Parathyroid adenoma (tissue), 2 donors: ENCODE measurements at regions not wholly inside any gene's neighbourhood (a gene's known extent, or its start where the extent isn't known, plus 50 kb on each side); places are given as distances from the start of the nearest gene placed in this dataset.

Experiments
- H2AFZ ChIP-seq: fragments of 300-600 bp; sonication (generic); one replicate; pipeline ENCODE4 v1.7.0; 2017; ENCODE audit warnings: antibody characterized with exemption, mild to moderate bottlenecking
- H3K27ac ChIP-seq: fragments of 300-600 bp; sonication (generic); one replicate; pipeline ENCODE4 v1.7.0; 2017
- H3K27me3 ChIP-seq: fragments of 300-600 bp; sonication (generic); one replicate; pipeline ENCODE4 v1.7.0; 2017; ENCODE audit warnings: low read length; ENCODE audit not compliant: control insufficient read depth, insufficient read depth
- H3K36me3 ChIP-seq: fragments of 300-600 bp; sonication (generic); one replicate; pipeline ENCODE4 v1.7.0; 2017; ENCODE audit warnings: low read length; ENCODE audit not compliant: control insufficient read depth, insufficient read depth
- H3K4me1 ChIP-seq: fragments of 300-600 bp; sonication (generic); one replicate; pipeline ENCODE4 v1.7.0; 2017; ENCODE audit warnings: control low read depth
- H3K4me2 ChIP-seq: fragments of 300-600 bp; sonication (generic); one replicate; pipeline ENCODE4 v1.7.0; 2017; ENCODE audit warnings: low read length
- H3K4me3 ChIP-seq: fragments of 300-600 bp; sonication (generic); one replicate; pipeline ENCODE4 v1.7.0; 2017; ENCODE audit warnings: low read depth, low read length
- H3K79me2 ChIP-seq: fragments of 300-600 bp; sonication (generic); one replicate; pipeline ENCODE4 v1.7.0; 2017; ENCODE audit warnings: control low read depth
- H3K9ac ChIP-seq: fragments of 300-600 bp; sonication (generic); one replicate; pipeline ENCODE4 v1.7.0; 2017; ENCODE audit warnings: mild to moderate bottlenecking
- H3K9me3 ChIP-seq: fragments of 300-600 bp; sonication (generic); one replicate; pipeline ENCODE4 v1.7.0; 2017; ENCODE audit warnings: low read length; ENCODE audit not compliant: control insufficient read depth
- TF ChIP-seq, protein P1 (sequence below): fragments of 300-600 bp; sonication (generic); IDR thresholded peaks from one replicate; pipeline ENCODE4 v1.7.0; 2017; ENCODE audit warnings: antibody characterized with exemption, mild to moderate bottlenecking
- donor health status: primary hyperparathyroidism.

DNA sequence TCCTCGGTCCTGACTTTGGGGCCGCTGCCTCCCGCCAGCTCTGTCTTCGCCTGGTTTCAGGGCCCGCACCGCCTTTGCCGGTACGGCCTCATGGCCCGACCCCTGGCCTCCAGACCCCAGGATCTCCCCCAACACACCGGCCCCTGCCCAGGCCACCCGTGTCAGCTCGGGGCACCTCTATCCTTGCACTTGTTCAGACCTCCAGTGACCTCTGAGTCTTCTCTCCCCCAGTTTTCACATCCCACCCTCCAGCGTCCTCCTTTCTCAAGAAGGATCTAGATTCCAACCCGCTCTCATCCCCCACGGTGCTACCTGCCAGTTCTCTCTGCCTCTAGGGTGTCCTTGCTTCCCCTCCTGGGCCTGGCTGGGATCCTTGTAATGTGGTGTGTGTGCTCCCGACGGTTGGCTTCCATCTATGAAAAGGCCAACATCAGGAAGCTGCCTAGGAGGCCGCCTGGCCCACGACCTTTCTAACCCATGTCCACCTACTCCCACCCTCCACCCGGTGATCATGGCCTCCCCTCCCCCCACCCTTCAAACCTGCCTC, 61.1 kb downstream of the SPATA31C2 start:
- peaks cover 2% of the 10 kb centered on the region for H3K4me1 ChIP-seq
- no peak overlapping the region for H3K9ac ChIP-seq
- peak overlapping the region; percentile 90 for H3K27ac ChIP-seq
- H3K4me3 ChIP-seq = peak overlapping the region; percentile 54
- peak overlapping the region; percentile 98 for H3K4me2 ChIP-seq
- TF ChIP-seq, protein P1, sequence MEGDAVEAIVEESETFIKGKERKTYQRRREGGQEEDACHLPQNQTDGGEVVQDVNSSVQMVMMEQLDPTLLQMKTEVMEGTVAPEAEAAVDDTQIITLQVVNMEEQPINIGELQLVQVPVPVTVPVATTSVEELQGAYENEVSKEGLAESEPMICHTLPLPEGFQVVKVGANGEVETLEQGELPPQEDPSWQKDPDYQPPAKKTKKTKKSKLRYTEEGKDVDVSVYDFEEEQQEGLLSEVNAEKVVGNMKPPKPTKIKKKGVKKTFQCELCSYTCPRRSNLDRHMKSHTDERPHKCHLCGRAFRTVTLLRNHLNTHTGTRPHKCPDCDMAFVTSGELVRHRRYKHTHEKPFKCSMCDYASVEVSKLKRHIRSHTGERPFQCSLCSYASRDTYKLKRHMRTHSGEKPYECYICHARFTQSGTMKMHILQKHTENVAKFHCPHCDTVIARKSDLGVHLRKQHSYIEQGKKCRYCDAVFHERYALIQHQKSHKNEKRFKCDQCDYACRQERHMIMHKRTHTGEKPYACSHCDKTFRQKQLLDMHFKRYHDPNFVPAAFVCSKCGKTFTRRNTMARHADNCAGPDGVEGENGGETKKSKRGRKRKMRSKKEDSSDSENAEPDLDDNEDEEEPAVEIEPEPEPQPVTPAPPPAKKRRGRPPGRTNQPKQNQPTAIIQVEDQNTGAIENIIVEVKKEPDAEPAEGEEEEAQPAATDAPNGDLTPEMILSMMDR = no peak
- H3K79me2 ChIP-seq = no peaks in the 10 kb centered on the region
- H3K9me3 ChIP-seq = no peaks in the 10 kb centered on the region
- H3K36me3 ChIP-seq = no peaks in the 10 kb centered on the region
- no peaks in the 10 kb centered on the region for H3K27me3 ChIP-seq
- peak overlapping the region; percentile 85 for H2AFZ ChIP-seq

- peak overlapping the region; percentile 54 for H3K4me3 ChIP-seq
Measured at GRCh38 chr9:88076286-88077070, 61.8 kb downstream of the SPATA31C2 start.

DNA sequence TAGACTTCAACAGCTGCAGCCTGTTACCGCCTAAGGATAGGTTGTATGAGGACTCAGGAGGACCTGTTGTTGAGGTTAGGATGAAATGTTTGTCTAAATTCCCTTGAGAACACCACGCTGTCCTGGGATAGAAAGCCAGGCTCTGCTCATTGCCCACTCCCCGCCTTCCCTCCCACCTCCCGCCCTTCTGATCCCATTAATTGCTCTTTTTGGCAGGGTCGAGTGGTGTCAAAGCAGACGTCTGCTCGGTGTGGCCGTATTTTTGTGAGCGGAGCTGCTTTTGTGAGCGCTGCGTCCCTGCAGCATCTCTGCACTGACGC, 62.3 kb downstream of the SPATA31C2 start:
- H3K4me1 ChIP-seq = peaks cover 2% of the 10 kb centered on the region
- no peaks in the 10 kb centered on the region for H3K79me2 ChIP-seq
- H3K27ac ChIP-seq = peak overlapping the region; percentile 90
- no peaks in the 10 kb centered on the region for H3K9me3 ChIP-seq
- H3K27me3 ChIP-seq = no peaks in the 10 kb centered on the region
- peak overlapping the region; percentile 54 for H3K4me3 ChIP-seq
- no peak overlapping the region for H3K9ac ChIP-seq
- TF ChIP-seq, protein P1 = no peak
- H3K36me3 ChIP-seq = no peaks in the 10 kb centered on the region
- peak overlapping the region; percentile 85 for H2AFZ ChIP-seq
- peak overlapping the region; percentile 98 for H3K4me2 ChIP-seq

More at GRCh38 chr9:88076286-88077070, 61.8 kb downstream of the SPATA31C2 start:
- Histone ChIP-seq H3K4me1 (peaks cover 2% of the 10 kb centered on the region), H3K4me2 (peak overlapping the region; percentile 98), H3K79me2 (no peaks in the 10 kb centered on the region), H3K9me3 (no peaks in the 10 kb centered on the region), H3K27me3 (no peaks in the 10 kb centered on the region), H3K36me3 (no peaks in the 10 kb centered on the region), H2AFZ (peak overlapping the region; percentile 85), H3K27ac (peak overlapping the region; percentile 90), H3K9ac (no peak overlapping the region)
- TF ChIP-seq, protein P1 = peak; percentile 22

- no peaks in the 10 kb centered on the region for H3K79me2 ChIP-seq
- H3K36me3 ChIP-seq = no peaks in the 10 kb centered on the region
- H3K4me3 ChIP-seq = no peak overlapping the region
- H3K4me2 ChIP-seq = peak overlapping the region; percentile 98
- no peaks in the 10 kb centered on the region for H3K27me3 ChIP-seq
- TF ChIP-seq, protein P1 = no peak
- peak overlapping the region; percentile 90 for H3K27ac ChIP-seq
- H3K4me1 ChIP-seq = peaks cover 2% of the 10 kb centered on the region
- no peaks in the 10 kb centered on the region for H3K9me3 ChIP-seq
- H2AFZ ChIP-seq = no peak overlapping the region
- H3K9ac ChIP-seq = no peak overlapping the region
Measured at GRCh38 chr9:88075506-88075905, 62.8 kb downstream of the SPATA31C2 start.

DNA sequence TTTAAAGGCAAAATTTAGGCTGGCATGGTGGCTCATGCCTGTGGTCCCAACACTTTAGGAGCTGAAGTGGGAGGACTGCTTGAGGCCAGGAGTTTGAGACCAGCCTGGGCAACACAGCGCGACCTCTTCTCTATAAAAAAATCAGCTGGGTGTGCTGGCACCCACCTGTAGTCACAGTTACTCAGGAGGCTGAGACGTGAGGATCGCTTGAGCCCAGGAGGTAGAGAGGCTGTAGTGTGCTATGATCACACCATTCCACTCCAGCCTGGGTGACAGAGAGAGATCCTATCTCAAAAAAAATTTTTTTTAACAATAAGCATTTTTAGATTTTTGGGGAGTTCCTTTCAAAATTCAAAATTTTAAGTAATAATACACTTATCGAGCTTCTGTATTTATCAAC, 63.3 kb downstream of the SPATA31C2 start:
- H2AFZ ChIP-seq = no peak overlapping the region
- no peak overlapping the region for H3K4me3 ChIP-seq
- no peak overlapping the region for H3K9ac ChIP-seq
- no peak overlapping the region for H3K27ac ChIP-seq
- peaks cover 2% of the 10 kb centered on the region for H3K4me1 ChIP-seq
- H3K4me2 ChIP-seq = no peak overlapping the region
- TF ChIP-seq, protein P1 = no peak
- no peaks in the 10 kb centered on the region for H3K79me2 ChIP-seq
- no peaks in the 10 kb centered on the region for H3K27me3 ChIP-seq
- no peaks in the 10 kb centered on the region for H3K9me3 ChIP-seq
- no peaks in the 10 kb centered on the region for H3K36me3 ChIP-seq
